Body of pancreas (tissue), 4 donors: ENCODE measurements at regions not wholly inside any gene's neighbourhood (a gene's known extent, or its start where the extent isn't known, plus 50 kb on each side); places are given as distances from the start of the nearest gene placed in this dataset.

Experiments
- ATAC-seq: fragments of 150-250 bp; one replicate; pipeline ENCODE4 v1.9.1; 2016
- DNase-seq, 4 donors: peaks; one replicate each; pipeline ENCODE4 v3.0.0-alpha.2; 2019
- H3K27ac ChIP-seq, 4 donors: fragments of 200-600 bp; sonication (generic); 1 replicate in 3 of 4; 2 replicates in 1 of 4; pipeline versions ENCODE4 v1.5.1 to v1.6.1; 2016 to 2019; ENCODE audit warnings: mild to moderate bottlenecking in 1 of 4, mixed read lengths in 1 of 4, moderate library complexity in 1 of 4
- H3K27me3 ChIP-seq, 2 donors: fragments of 200-600 bp; sonication (generic); one replicate each; pipeline ENCODE4 v1.6.0; 2016; ENCODE audit warnings: mild to moderate bottlenecking in 1 of 2
- H3K36me3 ChIP-seq, 2 donors: fragments of 200-600 bp; sonication (generic); replicated peaks in 1 of 2; 2 replicates each; pipeline ENCODE4 v1.5.1; 2016; ENCODE audit warnings: low read depth in 2 of 2; ENCODE audit not compliant: insufficient read depth in 1 of 2
- H3K4me1 ChIP-seq: fragments of 200-600 bp; sonication (generic); one replicate; pipeline ENCODE4 v1.6.0; 2016
- H3K4me3 ChIP-seq, 2 donors: fragments of 200-600 bp; sonication (generic); 1 replicate in 1 of 2; 2 replicates in 1 of 2; pipeline ENCODE4 v1.5.1; 2016 to 2019
- H3K9me3 ChIP-seq, 3 donors: fragments of 200-600 bp; sonication (generic); 1 replicate in 2 of 3; 2 replicates in 1 of 3; pipeline ENCODE4 v1.5.1; 2016
- POLR2A ChIP-seq, 3 donors: fragments of 450-650 bp; IDR thresholded peaks; one replicate each; pipeline ENCODE4 v1.6.1; 2016; ENCODE audit warnings: antibody characterized with exemption in 3 of 3, mild to moderate bottlenecking in 2 of 3
- WGBS, 2 donors: methylation state at CpG; one replicate each; pipeline ENCODE4 v1.1.5; 2017; 5-methylcytosine and 5-hydroxymethylcytosine counted together
- intact Hi-C: fragments of 100-400 bp; cut with DNase I; formaldehyde crosslinking; loops from one replicate; pipeline ENCODE4 v1.15.1; 2023
- TF ChIP-seq, protein P1 (sequence below), 7 experiments: fragments of 450-650 bp in 4 of 7; fragments of 200-600 bp in 3 of 7; sonication (generic) in 3 of 7; IDR thresholded peaks; one replicate each; pipeline ENCODE4 v1.5.1; 2016 to 2019; ENCODE audit warnings: antibody characterized with exemption in 7 of 7

DNA sequence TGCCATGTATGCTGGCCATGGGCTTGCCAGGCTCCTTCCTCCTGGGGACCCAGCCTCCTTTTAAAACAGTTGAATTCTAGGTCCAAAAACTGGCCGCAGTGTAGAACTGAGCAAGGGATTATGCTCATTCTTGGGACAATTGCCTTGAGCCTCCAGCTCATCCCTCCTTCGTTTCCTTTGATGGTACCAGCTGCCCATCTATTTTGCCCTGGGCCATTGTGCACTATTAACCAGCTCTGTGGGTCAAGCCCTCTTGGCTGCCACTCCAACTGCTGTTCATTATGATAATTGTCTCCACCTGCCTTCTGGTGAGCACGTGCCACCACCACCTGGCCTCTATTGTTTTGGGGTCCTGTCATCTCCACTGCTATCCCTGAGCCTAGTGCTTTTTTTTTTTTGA, 75.8 kb upstream of the SYN2 start:
- no peaks in the 10 kb centered on the region for H3K9me3 ChIP-seq
- TF ChIP-seq POLR2A (IDR thresholded peaks at IDR 0.05): no peak
- no peaks in the 10 kb centered on the region for H3K36me3 ChIP-seq
- 77 to 93% methylated on average over 3 of the region's 3 CpGs for WGBS, 2 donors
- no peak for ATAC-seq
- intact Hi-C loops: no loop called here
- no peak overlapping the region for H3K27ac ChIP-seq
- DNase-seq: no peak
- no peaks in the 10 kb centered on the region for H3K4me1 ChIP-seq
- no peaks in the 10 kb centered on the region for H3K27me3 ChIP-seq
- H3K4me3 ChIP-seq: no peak overlapping the region

DNA sequence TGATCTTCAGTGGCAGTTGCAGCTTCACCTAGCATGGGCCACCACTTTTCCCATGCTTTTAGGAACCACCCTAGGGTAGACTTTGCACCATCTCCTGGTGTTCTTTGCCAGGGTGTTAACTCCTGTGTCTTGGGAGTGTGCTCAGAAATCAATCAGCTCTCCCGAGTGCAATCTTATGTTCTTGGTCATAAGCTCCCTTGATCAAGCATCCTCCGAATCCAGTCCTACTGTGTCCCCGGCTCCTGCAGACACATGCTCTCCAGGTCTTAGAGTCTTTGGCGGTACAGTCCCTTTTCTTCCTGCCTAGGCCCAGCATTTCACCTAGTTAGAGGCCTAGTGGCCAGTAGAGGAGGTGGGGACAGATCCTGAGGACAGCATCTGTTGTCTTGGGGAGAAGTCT, 74.7 kb upstream of the SYN2 start:
- Histone ChIP-seq H3K27me3 (no peaks in the 10 kb centered on the region), H3K9me3 (no peaks in the 10 kb centered on the region), H3K4me1 (no peaks in the 10 kb centered on the region), H3K4me3 (no peak overlapping the region), H3K27ac (no peak overlapping the region), H3K36me3 (no peaks in the 10 kb centered on the region)
- intact Hi-C loops: no loop called here
- ATAC-seq (no peak), DNase-seq (no peak)
- 75 to 89% methylated on average over 4 of the region's 4 CpGs for WGBS, 2 donors
- TF ChIP-seq POLR2A (IDR thresholded peaks at IDR 0.05): no peak
- TF ChIP-seq, protein P1, sequence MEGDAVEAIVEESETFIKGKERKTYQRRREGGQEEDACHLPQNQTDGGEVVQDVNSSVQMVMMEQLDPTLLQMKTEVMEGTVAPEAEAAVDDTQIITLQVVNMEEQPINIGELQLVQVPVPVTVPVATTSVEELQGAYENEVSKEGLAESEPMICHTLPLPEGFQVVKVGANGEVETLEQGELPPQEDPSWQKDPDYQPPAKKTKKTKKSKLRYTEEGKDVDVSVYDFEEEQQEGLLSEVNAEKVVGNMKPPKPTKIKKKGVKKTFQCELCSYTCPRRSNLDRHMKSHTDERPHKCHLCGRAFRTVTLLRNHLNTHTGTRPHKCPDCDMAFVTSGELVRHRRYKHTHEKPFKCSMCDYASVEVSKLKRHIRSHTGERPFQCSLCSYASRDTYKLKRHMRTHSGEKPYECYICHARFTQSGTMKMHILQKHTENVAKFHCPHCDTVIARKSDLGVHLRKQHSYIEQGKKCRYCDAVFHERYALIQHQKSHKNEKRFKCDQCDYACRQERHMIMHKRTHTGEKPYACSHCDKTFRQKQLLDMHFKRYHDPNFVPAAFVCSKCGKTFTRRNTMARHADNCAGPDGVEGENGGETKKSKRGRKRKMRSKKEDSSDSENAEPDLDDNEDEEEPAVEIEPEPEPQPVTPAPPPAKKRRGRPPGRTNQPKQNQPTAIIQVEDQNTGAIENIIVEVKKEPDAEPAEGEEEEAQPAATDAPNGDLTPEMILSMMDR (IDR thresholded peaks at IDR 0.05): no peak

DNA sequence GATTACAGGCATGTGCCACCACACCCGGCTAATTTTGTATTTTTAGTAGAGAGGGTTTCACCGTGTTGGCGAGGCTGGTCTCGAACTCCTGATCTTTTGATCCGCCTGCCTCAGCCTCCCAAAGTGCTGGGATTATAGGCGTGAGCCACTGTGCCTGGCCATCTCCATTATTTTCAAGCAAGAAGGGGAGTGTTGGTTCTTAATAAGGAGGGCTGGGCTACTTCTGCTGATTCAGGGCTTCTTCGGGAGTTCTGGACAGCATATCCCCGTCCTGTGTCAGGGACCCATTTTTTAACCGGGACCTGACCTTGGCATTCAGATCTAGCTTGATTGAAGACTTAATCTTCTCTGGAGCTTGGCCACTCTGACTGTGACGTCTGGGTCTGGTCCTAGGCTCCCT, 74.1 kb upstream of the SYN2 start:
- no peak for DNase-seq
- no peak overlapping the region for H3K27ac ChIP-seq
- no peaks in the 10 kb centered on the region for H3K27me3 ChIP-seq
- no peak for ATAC-seq
- H3K4me1 ChIP-seq: no peaks in the 10 kb centered on the region
- no peaks in the 10 kb centered on the region for H3K9me3 ChIP-seq
- no peak for TF ChIP-seq POLR2A (IDR thresholded peaks at IDR 0.05)
- TF ChIP-seq, protein P1 (IDR thresholded peaks at IDR 0.05): no peak
- H3K4me3 ChIP-seq: no peak overlapping the region
- WGBS, 2 donors: 74 to 79% methylated on average over 6 to 10 of the region's 10 CpGs
- H3K36me3 ChIP-seq: no peaks in the 10 kb centered on the region
- intact Hi-C loops: no loop called here

DNA sequence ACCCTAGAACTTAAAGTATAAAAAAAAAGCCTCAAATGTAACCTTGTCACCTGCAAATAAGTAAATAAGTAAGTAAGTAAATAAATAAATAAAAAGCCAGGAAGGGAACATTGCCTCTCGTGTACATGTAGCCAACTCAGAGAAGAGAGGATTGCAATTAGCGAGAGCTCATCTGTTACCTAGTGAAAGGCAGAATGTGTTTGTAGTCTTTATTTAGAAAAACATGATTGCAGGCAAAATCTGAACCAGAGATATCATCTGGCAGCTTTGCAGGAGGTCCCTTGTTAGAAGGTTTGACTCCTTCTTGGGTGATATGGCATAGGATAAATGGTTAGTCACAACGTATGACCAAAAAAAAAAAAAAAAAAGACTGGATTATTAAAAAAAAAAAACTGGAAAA, 71.6 kb upstream of the SYN2 start:
- intact Hi-C loops: no loop called here
- WGBS, 2 donors: 58 to 65% methylated on average over 3 of the region's 3 CpGs

DNA sequence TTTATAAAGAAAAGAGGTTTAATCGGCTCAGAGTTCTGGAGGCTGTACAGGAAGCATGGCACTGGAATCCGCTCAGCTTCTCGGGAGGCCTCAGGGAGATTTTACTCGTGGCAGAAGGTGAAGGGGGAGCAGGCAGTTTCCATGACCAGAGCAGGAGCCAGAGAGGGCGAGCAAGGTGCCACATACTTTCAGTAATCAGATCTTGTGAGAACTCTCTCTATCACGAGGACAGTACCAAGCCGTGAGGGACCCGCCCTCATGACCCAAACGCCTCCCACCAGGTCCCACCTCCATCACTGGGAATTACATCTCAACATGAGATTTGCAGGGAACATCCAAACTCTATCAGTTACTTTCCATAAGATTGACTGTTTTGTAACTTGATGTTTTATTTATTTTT, 70.7 kb upstream of the SYN2 start:
- no peak overlapping the region for H3K27ac ChIP-seq
- no peaks in the 10 kb centered on the region for H3K4me1 ChIP-seq
- no peaks in the 10 kb centered on the region for H3K9me3 ChIP-seq
- no peak for ATAC-seq
- H3K36me3 ChIP-seq: no peaks in the 10 kb centered on the region
- no peak overlapping the region for H3K4me3 ChIP-seq
- no peaks in the 10 kb centered on the region for H3K27me3 ChIP-seq
- intact Hi-C loops: no loop called here
- TF ChIP-seq POLR2A (IDR thresholded peaks at IDR 0.05): no peak
- TF ChIP-seq, protein P1 (IDR thresholded peaks at IDR 0.05): no peak
- 55 to 67% methylated on average over 9 of the region's 9 CpGs for WGBS, 2 donors
- no peak for DNase-seq

More for the DNA sequence above, 71.6 kb upstream of the SYN2 start:
- Histone ChIP-seq H3K4me3 (no peak overlapping the region), H3K27me3 (no peaks in the 10 kb centered on the region), H3K27ac (no peak overlapping the region), H3K36me3 (no peaks in the 10 kb centered on the region), H3K9me3 (no peaks in the 10 kb centered on the region), H3K4me1 (no peaks in the 10 kb centered on the region)
- no peak for TF ChIP-seq POLR2A (IDR thresholded peaks at IDR 0.05)
- TF ChIP-seq, protein P1 (IDR thresholded peaks at IDR 0.05): no peak
- ATAC-seq: no peak
- DNase-seq: no peak
